ENCODE measurements at regions not wholly inside any gene's neighbourhood (a gene's known extent, or its start where the extent isn't known, plus 50 kb on each side); places are given as distances from the start of the nearest gene placed in this dataset.

DNA sequence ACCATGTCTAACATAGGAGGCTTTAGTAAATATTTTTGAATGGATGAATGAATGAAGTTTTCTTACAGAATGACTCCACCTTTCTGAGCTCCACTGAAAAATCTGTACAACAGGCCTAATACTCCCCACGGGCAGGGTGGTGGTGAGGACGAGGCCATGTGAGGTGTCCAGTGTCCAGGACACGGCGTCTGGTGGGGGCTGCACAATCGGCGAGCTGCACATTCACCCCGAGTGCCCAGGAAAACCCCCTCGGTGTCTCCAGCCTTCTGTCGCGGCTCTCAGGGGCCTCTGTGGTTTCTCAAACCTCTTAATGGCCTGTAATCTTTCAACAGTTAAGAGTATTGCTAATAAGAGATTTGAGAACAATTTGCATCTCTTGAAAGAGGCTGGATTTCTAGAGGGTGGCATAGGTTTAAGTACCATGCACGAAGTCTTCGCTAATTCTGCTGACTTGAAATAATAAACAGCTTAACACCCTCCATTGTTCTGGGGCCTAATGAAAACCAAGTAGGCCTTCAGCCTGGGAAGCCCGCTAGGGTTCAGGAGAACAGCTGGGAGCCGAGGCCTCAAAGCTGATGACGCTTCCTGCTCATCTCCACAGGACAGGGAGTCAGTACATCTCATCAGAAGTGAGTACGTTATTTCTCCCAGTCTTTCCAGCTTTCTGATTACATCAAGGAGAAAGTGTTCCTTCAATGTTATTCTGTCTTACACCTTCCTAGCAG lies 304.6 kb upstream of the FOXF1 start:
- TF ChIP-seq, protein P1, sequence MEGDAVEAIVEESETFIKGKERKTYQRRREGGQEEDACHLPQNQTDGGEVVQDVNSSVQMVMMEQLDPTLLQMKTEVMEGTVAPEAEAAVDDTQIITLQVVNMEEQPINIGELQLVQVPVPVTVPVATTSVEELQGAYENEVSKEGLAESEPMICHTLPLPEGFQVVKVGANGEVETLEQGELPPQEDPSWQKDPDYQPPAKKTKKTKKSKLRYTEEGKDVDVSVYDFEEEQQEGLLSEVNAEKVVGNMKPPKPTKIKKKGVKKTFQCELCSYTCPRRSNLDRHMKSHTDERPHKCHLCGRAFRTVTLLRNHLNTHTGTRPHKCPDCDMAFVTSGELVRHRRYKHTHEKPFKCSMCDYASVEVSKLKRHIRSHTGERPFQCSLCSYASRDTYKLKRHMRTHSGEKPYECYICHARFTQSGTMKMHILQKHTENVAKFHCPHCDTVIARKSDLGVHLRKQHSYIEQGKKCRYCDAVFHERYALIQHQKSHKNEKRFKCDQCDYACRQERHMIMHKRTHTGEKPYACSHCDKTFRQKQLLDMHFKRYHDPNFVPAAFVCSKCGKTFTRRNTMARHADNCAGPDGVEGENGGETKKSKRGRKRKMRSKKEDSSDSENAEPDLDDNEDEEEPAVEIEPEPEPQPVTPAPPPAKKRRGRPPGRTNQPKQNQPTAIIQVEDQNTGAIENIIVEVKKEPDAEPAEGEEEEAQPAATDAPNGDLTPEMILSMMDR (IDR thresholded peaks at IDR 0.05) = no peak
- TF ChIP-seq EP300 (IDR thresholded peaks at IDR 0.05) = no peak

All from sigmoid colon (tissue), 4 donors.